ENCODE measurements at regions not wholly inside any gene's neighbourhood (a gene's known extent, or its start where the extent isn't known, plus 50 kb on each side); places are given as distances from the start of the nearest gene placed in this dataset.

DNA sequence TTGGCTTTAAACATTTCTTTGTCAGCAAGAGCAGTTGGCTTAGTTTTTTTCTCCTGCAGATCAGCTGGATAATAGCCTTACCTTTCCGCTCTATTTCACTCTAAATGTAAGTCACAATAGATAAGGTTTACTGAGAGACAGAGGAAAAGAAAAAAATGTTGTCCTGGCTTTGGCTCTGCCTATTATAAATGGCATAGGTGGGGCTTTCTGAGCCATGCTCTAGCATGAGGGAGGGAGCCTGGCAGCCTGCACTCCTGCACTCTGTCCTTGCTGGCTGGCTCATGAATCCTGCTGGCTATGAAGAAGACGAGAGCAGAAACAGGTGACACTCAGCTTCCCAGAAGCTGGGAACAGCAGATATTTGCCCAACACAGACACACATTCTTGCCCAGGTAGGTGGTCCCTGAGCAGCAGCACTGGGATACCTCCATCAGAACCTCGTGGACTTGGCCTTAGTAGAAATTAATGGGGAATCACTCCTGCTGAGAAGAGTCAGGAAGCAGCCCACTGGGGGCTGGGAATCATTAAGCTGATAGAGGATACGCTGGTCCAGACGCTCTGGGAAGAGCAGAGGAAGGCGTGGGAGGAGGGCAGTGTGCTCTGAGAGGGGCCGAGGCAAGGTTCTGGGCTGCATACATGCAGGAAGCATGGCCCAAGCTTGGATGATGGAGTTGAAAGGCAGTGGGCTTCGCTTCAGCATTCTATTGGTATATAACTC is 514.4 kb upstream of the HS6ST1 start:
- TF ChIP-seq, protein P1, sequence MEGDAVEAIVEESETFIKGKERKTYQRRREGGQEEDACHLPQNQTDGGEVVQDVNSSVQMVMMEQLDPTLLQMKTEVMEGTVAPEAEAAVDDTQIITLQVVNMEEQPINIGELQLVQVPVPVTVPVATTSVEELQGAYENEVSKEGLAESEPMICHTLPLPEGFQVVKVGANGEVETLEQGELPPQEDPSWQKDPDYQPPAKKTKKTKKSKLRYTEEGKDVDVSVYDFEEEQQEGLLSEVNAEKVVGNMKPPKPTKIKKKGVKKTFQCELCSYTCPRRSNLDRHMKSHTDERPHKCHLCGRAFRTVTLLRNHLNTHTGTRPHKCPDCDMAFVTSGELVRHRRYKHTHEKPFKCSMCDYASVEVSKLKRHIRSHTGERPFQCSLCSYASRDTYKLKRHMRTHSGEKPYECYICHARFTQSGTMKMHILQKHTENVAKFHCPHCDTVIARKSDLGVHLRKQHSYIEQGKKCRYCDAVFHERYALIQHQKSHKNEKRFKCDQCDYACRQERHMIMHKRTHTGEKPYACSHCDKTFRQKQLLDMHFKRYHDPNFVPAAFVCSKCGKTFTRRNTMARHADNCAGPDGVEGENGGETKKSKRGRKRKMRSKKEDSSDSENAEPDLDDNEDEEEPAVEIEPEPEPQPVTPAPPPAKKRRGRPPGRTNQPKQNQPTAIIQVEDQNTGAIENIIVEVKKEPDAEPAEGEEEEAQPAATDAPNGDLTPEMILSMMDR (IDR thresholded peaks at IDR 0.05), result no peak
- no peak for TF ChIP-seq EP300 (IDR thresholded peaks at IDR 0.05)
- TF ChIP-seq POLR2A (IDR thresholded peaks at IDR 0.05), result no peak
